GM06990 (cell line): ENCODE measurements at regions not wholly inside any gene's neighbourhood (a gene's known extent, or its start where the extent isn't known, plus 50 kb on each side); places are given as distances from the start of the nearest gene placed in this dataset.

Experiments
- DNase-seq: peaks from one replicate; pipeline ENCODE4 v3.0.0-alpha.2; 2011; ENCODE audit not compliant: insufficient read length; ENCODE audit errors: extremely low read depth
- H3K27me3 ChIP-seq: replicated peaks from 2 replicates; pipeline ENCODE4 v1.6.0; 2011; ENCODE audit warnings: low read length; ENCODE audit not compliant: control insufficient read depth, insufficient read depth
- H3K36me3 ChIP-seq: 2 replicates; pipeline ENCODE4 v1.5.1; 2011; ENCODE audit warnings: low read length; ENCODE audit not compliant: control insufficient read depth, insufficient read depth
- H3K4me3 ChIP-seq: replicated peaks from 2 replicates; pipeline ENCODE4 v1.5.1; 2011; ENCODE audit warnings: low read depth, mild to moderate bottlenecking, control low read depth, low read length
- TF ChIP-seq, protein P1 (sequence below): IDR thresholded peaks from 2 replicates; pipeline ENCODE4 v1.5.1; 2011; ENCODE audit warnings: low read length, control low read depth, mild to moderate bottlenecking, inconsistent platforms; ENCODE audit not compliant: insufficient read depth, poor library complexity, severe bottlenecking

DNA sequence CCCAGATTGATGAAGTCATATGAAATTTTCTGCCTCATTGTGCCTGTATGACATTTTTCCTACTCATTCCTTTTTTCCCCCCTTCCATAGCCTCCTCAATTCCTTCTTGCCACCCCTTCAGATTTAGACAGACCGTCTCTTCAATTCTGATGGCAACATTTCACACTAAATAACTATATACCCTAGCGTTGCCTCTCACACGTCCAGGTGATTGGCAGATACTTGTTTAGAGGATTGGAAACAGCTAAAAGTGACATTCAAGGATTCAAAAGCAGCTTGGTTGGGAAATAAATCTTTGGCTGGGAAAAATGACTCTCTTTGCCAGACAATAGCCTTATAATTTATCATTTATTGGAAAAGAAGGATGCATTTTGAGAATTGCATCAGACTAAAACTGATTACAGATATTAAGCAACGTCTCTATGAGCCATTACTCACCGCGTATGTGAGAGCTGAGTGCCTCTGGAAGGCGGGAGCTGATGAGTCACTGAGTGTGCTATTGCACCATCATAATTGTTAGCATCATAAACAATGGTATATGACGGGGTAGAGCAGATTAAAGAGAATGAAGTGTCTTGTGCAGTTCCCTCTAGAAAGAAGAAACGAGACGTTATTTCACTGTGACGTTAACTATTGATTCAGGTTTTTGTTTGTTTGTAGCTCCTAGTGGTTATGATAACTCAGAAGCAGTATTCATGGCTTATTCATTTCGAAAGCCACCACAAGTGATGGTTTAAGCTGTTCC lies 61.1 kb upstream of the FAM216B start:
- no peak for DNase-seq
- Histone ChIP-seq H3K27me3 (peaks cover 1% of the 10 kb centered on the region; the same call in 1 of the 2 replicates), H3K4me3 (no peak overlapping the region), H3K36me3 (no peaks in the 10 kb centered on the region)
- TF ChIP-seq, protein P1, sequence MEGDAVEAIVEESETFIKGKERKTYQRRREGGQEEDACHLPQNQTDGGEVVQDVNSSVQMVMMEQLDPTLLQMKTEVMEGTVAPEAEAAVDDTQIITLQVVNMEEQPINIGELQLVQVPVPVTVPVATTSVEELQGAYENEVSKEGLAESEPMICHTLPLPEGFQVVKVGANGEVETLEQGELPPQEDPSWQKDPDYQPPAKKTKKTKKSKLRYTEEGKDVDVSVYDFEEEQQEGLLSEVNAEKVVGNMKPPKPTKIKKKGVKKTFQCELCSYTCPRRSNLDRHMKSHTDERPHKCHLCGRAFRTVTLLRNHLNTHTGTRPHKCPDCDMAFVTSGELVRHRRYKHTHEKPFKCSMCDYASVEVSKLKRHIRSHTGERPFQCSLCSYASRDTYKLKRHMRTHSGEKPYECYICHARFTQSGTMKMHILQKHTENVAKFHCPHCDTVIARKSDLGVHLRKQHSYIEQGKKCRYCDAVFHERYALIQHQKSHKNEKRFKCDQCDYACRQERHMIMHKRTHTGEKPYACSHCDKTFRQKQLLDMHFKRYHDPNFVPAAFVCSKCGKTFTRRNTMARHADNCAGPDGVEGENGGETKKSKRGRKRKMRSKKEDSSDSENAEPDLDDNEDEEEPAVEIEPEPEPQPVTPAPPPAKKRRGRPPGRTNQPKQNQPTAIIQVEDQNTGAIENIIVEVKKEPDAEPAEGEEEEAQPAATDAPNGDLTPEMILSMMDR: no peak

DNA sequence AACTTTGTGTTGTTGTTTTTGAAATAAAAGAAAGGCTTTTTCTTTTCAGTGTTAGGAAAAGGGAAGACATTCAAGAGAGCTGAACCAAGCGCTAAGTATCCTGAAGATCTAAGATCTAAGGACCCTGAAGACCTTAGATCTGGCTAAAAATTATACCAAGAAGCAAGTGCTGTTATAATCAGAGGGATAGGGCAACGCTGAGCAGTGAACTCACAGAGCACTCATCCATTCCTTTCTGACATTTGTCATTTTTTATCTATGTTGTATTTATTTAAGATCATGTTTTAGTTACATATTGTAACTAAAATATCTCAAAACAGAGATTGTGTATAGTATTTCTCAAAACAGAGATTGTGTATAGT lies 60.5 kb upstream of the FAM216B start:
- no peak for DNase-seq
- Histone ChIP-seq H3K36me3 (no peaks in the 10 kb centered on the region), H3K27me3 (peaks cover 1% of the 10 kb centered on the region; the same call in 1 of the 2 replicates), H3K4me3 (no peak overlapping the region)
- TF ChIP-seq, protein P1: no peak

- H3K4me3 ChIP-seq: no peak overlapping the region
- TF ChIP-seq, protein P1: no peak
- no peaks in the 10 kb centered on the region for H3K36me3 ChIP-seq
- peaks cover 1% of the 10 kb centered on the region; the same call in 1 of the 2 replicates for H3K27me3 ChIP-seq
- no peak for DNase-seq
Observed at GRCh38 chr13:42722883-42723539, 58.4 kb upstream of the FAM216B start.

DNA sequence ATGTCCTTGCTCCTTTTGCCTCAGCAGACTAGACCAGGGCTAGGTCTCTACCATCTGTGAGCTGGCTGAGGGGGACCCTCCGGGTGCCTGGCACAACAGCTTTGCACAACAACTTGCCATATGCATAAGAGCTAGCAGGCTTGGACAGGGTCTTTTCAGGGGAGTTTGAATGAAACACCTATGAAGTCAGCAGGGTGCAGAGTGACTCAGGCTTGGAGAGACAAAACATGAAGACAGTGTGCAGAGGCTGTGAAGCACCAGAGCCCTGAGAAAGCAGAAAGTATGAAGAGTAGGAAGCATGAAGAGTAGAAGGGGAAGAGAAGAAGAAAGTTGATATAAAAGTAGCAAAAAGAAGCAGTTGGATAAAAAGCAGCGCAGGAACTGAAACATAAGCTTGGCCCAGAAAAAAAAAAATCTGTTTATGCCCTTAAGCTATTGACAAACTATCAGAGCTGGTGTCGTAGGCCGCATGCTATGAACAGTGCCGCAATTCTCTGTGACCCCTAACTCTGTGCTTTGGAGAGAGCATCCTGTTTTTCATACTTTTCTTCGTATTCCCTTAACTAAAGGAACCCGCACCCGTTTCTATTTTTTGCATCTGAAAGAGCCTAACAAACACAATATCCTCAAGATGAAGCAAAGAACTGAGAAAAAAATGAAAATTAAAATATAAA lies 52.7 kb upstream of the FAM216B start:
- TF ChIP-seq, protein P1: no peak
- no peak for DNase-seq
- Histone ChIP-seq H3K27me3 (no peaks in the 10 kb centered on the region), H3K4me3 (no peak overlapping the region), H3K36me3 (no peaks in the 10 kb centered on the region)

DNA sequence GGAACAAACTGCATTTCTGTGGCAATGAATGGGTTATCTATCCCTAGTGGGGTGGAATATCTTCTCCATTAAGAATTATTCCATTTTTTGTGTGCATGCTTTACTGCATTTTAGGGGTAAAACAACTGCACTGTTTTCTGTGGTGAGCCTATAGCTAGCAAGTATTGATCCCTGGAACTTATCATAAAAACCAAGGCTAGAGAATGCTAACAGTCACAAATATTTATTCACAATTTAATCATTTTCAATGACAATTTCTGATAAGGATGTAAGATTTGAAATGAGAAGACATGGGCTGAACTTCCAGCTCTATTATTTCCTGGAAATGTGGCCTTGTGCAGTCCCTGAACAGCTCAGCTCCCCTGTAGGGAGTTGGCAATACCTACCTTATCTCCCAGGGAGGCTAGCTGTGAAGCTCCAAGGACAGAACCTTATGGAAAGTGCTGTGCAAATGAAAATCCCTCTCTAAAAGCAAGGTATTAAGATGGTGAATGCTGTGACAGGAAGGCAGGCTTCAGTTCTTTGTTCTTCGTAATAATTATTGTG lies 51.5 kb upstream of the FAM216B start:
- H3K27me3 ChIP-seq: no peaks in the 10 kb centered on the region
- no peak overlapping the region for H3K4me3 ChIP-seq
- TF ChIP-seq, protein P1: no peak
- no peak for DNase-seq
- H3K36me3 ChIP-seq: no peaks in the 10 kb centered on the region
